NCI-H345 treated with DMSO at 0.1 percent for 48 hours (cell line): ENCODE measurements at regions not wholly inside any gene's neighbourhood (a gene's known extent, or its start where the extent isn't known, plus 50 kb on each side); places are given as distances from the start of the nearest gene placed in this dataset.
"Not testable (repeated sequence)": the region's sequence is repeated elsewhere in the genome, so short reads cannot be mapped to it uniquely, and the experiment has no call there.

Experiments used
- DNase-seq: peaks from one replicate; lab custom pipeline; 2025; ENCODE audit not compliant: unreplicated experiment; lab: John Stamatoyannopoulos, UW

- DNase-seq = no peak
These were observed 258.7 kb upstream of the BTG1 start for GRCh38 chr12:92404259-92404894.

DNA sequence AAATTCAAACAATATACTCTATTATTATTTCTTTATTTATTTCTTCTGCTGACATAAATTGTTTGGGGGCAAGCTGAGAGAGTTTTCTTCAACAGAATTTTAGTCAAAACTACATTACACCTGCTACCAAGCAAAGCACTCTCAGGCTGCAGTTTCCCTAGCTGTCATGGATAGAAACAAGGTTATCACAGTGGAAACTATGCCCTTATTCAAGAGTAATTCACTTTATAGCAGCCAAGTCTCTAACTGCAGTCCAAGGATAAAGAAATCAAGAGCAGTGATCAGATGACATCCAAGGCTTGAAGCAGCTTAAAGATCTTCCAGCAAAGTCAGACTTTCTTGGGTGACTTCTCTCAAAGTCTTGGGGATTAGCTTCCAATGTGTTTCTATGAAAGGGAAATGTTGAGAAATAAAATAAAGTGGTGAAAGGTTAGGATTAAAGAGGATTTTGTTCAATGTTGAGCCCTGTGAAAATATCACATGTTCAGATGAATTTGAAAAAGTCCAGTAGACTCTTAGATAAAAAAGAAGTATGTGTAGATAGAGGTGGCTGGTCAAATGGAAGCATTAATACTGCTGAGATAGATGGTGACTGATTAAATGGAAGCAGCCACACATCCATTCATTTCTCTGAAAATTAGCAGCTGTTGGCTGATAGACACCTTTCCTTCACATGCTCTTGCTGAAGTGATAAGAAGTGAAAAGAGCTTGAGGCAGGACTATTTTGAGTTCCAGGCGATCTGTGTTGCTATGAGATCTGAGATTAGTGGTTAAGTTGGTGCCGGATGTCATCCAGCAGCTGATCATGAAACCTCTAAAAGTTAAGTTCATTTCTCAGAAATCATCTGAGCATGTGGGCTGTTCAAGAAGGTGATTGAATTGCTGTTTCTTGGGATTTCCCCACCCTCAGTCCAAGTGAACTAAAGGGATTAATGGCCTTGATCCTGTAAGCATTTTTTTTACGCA lies 257.8 kb upstream of the BTG1 start:
- DNase-seq = no peak

GRCh38 chr12:92402415-92402814 lies 256.8 kb upstream of the BTG1 start:
- no peak for DNase-seq

DNA sequence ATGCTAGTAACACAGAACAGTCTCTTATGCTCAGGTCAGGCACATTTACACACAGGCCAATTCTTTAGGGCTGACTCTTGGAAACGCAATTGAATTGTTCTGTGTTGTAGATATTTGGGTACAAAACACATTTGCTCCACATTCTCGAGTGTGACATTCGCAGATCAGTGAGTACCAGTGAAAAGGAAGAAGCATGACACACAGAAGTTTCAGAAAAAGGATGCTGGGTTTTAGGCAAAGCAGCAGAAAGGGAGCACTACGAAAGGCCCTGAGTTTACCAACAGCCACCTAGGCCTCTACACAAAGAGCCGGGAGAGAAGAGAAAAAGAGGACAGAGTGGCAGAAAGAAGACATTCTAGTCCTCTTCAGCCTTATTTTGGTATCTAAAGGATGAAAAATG lies 254.4 kb upstream of the BTG1 start:
- no peak for DNase-seq

DNA sequence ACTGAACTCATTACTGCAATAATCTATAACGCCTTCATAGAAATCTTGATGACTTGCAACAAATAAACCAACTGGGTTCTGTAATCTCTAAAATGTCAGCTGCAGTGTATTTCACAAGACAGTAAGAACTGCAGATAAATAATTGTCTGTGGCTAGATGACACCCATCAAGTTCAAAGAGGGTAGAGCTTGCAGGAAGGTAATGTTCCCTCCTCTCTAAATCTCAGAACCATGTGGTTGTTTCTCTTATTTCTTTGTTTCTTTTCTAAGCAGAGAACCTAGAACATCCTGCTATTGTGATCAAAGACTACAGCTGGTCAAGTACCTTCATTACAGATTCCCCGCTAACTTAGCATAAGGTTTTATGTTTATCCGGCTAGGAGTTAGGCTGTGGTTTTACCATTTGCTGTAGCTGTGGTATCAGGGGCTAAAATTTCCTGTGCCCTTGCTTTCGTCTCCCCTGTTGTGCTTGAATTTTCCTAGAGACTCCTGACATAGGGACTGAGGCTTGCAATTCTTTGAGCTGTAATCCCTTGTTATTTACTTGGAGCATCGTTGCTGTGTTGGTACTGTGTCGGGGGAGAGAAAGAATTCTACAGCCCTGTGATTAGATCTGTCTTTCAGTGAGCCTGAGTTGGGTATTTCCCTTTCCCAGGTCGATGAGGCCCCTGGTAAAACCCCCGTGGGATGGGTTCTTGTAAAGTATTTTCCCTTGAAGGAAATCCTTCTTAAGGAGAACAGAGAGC lies 253.1 kb upstream of the BTG1 start:
- no peak for DNase-seq

GRCh38 chr12:92396647-92397252 lies 251.1 kb upstream of the BTG1 start:
- DNase-seq = no peak

DNA sequence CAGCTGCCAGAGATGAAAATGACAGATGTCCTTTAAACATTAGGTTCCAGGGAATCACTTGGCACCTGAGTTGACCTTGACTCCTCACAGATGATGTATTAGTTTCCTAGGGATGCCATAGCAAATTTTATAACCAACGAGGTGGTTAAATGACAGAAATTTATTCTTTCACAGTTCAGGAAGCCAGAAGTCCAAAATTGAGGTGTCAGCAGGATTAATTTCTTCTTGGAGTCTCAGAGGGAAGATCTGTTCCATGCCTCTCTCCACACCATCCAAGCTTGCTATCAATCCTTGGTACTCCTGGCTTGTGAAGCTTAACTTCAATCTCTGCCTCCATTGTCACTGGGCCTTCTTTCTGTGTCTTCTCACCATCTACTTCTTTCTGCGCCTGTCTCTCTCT lies 249.7 kb upstream of the BTG1 start:
- DNase-seq = no peak

- DNase-seq = no peak
These were observed 249.2 kb upstream of the BTG1 start for GRCh38 chr12:92394895-92395294.

GRCh38 chr12:92393504-92393903 lies 247.9 kb upstream of the BTG1 start:
- no peak for DNase-seq

- not testable (repeated sequence) for DNase-seq
These were observed 246.1 kb upstream of the BTG1 start for GRCh38 chr12:92391726-92392125.

- DNase-seq = no peak
These were observed 243.8 kb upstream of the BTG1 start for GRCh38 chr12:92389466-92389865.

DNA sequence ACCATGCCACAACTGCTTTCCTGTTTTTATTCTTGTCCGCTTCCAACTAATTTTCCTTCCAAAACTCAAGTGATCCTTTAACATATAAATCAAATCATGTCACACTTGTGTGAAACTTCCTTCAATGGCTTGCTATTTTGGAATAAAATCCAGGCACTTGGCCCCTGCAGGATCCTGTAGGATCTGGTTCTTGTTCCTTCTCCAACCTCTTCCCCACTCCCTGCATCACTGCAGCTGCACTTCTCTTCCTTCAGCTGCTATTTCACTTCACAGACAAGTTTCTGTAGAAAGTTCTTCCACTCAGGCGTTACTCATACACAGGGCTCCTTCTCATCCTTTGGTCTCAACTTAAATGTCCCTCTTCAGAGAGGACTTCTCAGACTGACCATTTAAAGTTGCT lies 239.7 kb upstream of the BTG1 start:
- DNase-seq = no peak

GRCh38 chr12:92384571-92384970 lies 238.9 kb upstream of the BTG1 start:
- DNase-seq = no peak

DNA sequence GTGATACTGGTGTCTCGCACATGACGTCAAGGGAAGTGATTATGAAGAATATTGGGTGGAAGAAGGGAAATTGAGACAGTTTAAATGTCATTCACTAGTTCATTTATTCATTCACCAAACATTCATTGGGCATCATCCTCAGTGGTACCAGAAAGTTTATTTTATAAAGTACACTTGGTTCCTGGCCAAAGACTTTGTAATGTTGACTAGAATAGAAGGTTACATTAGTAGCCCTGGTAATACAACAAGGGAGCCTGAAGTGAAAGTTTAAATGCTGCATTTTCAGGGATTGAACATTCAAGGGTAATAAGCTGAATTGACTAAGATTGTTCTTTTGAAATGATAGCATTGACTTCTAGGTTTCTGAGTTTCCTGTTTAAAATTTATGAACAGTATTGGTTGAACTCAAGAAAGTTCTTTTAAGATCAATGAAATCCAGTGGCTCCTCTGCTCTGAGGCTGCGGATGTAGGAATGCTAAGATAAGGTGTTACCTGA lies 236.8 kb upstream of the BTG1 start:
- DNase-seq = no peak

DNA sequence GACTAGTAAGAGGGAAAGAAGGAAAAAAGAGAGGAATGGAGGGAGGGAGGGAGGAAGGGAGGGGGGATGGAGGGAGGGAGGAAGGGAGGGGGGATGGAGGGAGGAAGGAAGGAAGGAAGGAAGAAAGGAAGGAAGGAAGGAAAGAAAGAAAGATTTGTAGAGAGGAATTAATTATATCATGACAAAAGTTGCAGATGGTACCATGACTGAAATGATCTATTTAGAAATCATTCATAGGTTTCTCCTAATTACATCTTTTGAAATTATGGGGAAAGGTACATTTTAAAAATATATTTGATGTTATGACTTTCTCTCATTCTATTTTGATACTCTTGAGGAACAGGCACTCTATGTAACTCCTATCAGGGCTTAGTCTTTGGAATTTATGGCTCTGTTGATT lies 236.2 kb upstream of the BTG1 start:
- no peak for DNase-seq

DNA sequence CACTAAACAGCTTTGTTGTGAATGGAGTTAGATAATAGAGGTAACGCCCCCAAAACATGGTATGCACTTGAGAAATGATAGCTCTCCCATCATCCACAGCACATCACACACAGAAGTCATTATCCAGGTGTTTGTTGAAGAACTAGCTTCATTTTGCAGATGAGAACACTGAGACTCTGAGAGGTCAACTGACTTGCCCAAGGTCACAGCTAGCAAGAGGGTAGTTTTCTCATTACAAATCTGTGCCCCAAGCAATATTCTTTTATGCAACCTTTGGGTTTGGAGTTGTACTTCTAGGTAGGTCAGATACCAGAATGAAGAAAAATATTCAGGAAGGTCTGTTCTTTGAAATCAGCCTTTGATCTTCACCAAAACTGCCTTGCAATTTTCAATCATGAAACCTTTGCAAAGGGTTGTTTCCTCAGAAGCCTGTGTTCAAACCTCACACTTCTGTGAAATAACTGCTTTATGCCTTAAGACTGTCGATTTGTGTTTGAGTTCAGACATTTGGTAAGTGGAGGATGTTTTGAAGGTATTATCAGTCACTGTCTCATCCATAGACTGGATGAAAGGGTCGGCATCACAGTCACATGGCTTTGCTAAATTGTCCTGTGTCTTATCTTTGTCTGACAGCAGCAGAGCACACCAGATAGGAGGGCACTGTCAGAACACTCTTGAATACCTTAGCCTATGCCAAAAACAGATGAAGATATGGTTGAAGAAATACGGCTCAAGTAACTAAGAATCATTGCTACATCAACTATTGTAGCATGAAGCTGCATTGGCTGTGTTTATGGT lies 233.2 kb upstream of the BTG1 start:
- DNase-seq = no peak

GRCh38 chr12:92375504-92375903 lies 229.9 kb upstream of the BTG1 start:
- not testable (repeated sequence) for DNase-seq

GRCh38 chr12:92370828-92371227 lies 225.2 kb upstream of the BTG1 start:
- DNase-seq = no peak

DNA sequence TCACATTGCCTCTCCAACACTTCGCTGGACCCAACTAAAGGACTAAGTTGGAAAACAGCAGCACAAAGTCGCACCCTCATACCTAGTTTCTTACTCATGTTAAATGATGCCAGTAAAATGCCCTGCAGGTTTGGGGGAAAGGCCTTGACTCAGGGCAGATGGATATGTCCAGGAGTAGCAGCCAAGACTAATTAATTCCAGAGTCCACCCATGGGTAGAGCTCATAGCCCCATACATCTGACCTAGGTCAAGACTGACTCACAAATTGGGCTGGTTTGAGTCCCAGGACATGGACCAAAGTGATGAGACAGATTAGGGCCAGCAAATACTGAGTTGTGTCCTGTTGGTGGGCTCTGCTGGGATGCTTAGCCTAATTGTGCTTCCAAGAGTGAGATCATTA lies 224.0 kb upstream of the BTG1 start:
- no peak for DNase-seq

GRCh38 chr12:92369056-92369455 lies 223.4 kb upstream of the BTG1 start:
- no peak for DNase-seq
